CD14-positive monocyte (primary cell): ENCODE measurements at regions not wholly inside any gene's neighbourhood (a gene's known extent, or its start where the extent isn't known, plus 50 kb on each side); places are given as distances from the start of the nearest gene placed in this dataset.
"Not testable (repeated sequence)": the region's sequence is repeated elsewhere in the genome, so short reads cannot be mapped to it uniquely, and the experiment has no call there.

ENCODE experiments used
- DNase-seq, 3 donors: peaks; one replicate each; pipeline ENCODE4 v3.0.0-alpha.2; 2011 to 2022
- H2AFZ ChIP-seq: 2 replicates; pipeline ENCODE4 v1.6.0; 2012; ENCODE audit warnings: mild to moderate bottlenecking, low read depth, low read length, inconsistent platforms; ENCODE audit not compliant: insufficient read depth, poor library complexity, severe bottlenecking
- H3K27ac ChIP-seq, 2 donors: 1 replicate in 1 of 2; 2 replicates in 1 of 2; pipeline ENCODE4 v1.5.1; 2012 to 2013; ENCODE audit warnings: low read length in 2 of 2, control low read depth in 1 of 2, inconsistent platforms in 1 of 2, low read depth in 1 of 2, mild to moderate bottlenecking in 1 of 2
- H3K27me3 ChIP-seq, 2 donors: one replicate each; pipeline versions ENCODE4 v1.6.0 to v1.6.1; 2011 to 2013; ENCODE audit warnings: low read length in 2 of 2; ENCODE audit not compliant: control insufficient read depth in 2 of 2, insufficient read depth in 2 of 2
- H3K36me3 ChIP-seq, 2 donors: replicated peaks in 1 of 2; 1 replicate in 1 of 2; 2 replicates in 1 of 2; pipeline versions ENCODE4 v1.5.1 to v1.6.1; 2012 to 2013; ENCODE audit warnings: low read length in 2 of 2, control low read depth in 1 of 2, inconsistent platforms in 1 of 2, mild to moderate bottlenecking in 1 of 2; ENCODE audit not compliant: insufficient read depth in 2 of 2, control insufficient read depth in 1 of 2
- H3K4me1 ChIP-seq, 2 donors: 1 replicate in 1 of 2; 2 replicates in 1 of 2; pipeline versions ENCODE4 v1.5.1 to v1.6.1; 2012 to 2013; ENCODE audit warnings: low read length in 2 of 2, control low read depth in 1 of 2, inconsistent platforms in 1 of 2, mild to moderate bottlenecking in 1 of 2, moderate library complexity in 1 of 2; ENCODE audit not compliant: insufficient read depth in 2 of 2, control insufficient read depth in 1 of 2
- H3K4me2 ChIP-seq: replicated peaks from 2 replicates; pipeline ENCODE3; 2012; ENCODE audit warnings: low read length, moderate library complexity, mild to moderate bottlenecking; ENCODE audit not compliant: poor library complexity, severe bottlenecking; ENCODE audit errors: extremely low read depth
- H3K4me3 ChIP-seq, 3 experiments: fragments of 200-600 bp in 1 of 3; sonication (generic) in 1 of 3; replicated peaks in 1 of 3; 1 replicate in 2 of 3; 2 replicates in 1 of 3; pipeline ENCODE4 v1.5.1; 2011 to 2013; ENCODE audit warnings: low read length in 3 of 3, mild to moderate bottlenecking in 3 of 3, control low read depth in 2 of 3, low read depth in 2 of 3, inconsistent platforms in 1 of 3, moderate library complexity in 1 of 3
- H3K79me2 ChIP-seq: 2 replicates; pipeline ENCODE4 v1.6.0; 2012; ENCODE audit warnings: mild to moderate bottlenecking, control low read depth, inconsistent platforms, low read length, moderate library complexity; ENCODE audit not compliant: insufficient read depth
- H3K9ac ChIP-seq: 2 replicates; pipeline ENCODE4 v1.6.0; 2017; ENCODE audit warnings: low read length, mild to moderate bottlenecking; ENCODE audit not compliant: insufficient read depth, poor library complexity, severe bottlenecking
- H3K9me3 ChIP-seq, 2 donors: replicated peaks in 1 of 2; 1 replicate in 1 of 2; 2 replicates in 1 of 2; pipeline versions ENCODE4 v1.5.1 to v1.6.1; 2012 to 2013; ENCODE audit warnings: low read length in 2 of 2, control low read depth in 1 of 2; ENCODE audit not compliant: control insufficient read depth in 1 of 2, insufficient read depth in 1 of 2
- H4K20me1 ChIP-seq: 2 replicates; pipeline ENCODE4 v1.6.0; 2012; ENCODE audit warnings: mild to moderate bottlenecking, low read length, control low read depth, moderate library complexity; ENCODE audit not compliant: insufficient read depth
- H3K27ac Mint-ChIP-seq, 7 donors: one replicate each; pipeline ENCODE4 v1.8.0; 2020; ENCODE audit warnings: mild to moderate bottlenecking in 7 of 7, mixed read lengths in 7 of 7, moderate library complexity in 6 of 7, inconsistent platforms in 2 of 7
- H3K27me3 Mint-ChIP-seq, 3 donors: one replicate each; pipeline ENCODE4 v1.8.0; 2021 to 2022; ENCODE audit warnings: low read depth in 3 of 3, mild to moderate bottlenecking in 3 of 3, mixed read lengths in 3 of 3, moderate library complexity in 3 of 3, inconsistent platforms in 1 of 3
- H3K36me3 Mint-ChIP-seq, 2 donors: one replicate each; pipeline ENCODE4 v1.8.0; 2020; ENCODE audit warnings: mixed read lengths in 2 of 2, inconsistent platforms in 1 of 2, mild to moderate bottlenecking in 1 of 2
- H3K4me1 Mint-ChIP-seq: one replicate; pipeline ENCODE4 v1.8.0; 2020; ENCODE audit warnings: mild to moderate bottlenecking, mixed read lengths
- H3K4me3 Mint-ChIP-seq, 2 donors: one replicate each; pipeline ENCODE4 v1.8.0; 2020; ENCODE audit warnings: mild to moderate bottlenecking in 2 of 2, mixed read lengths in 2 of 2, moderate library complexity in 1 of 2
- H3K9me3 Mint-ChIP-seq, 7 donors: one replicate each; pipeline ENCODE4 v1.8.0; 2020 to 2022; ENCODE audit warnings: mixed read lengths in 7 of 7, mild to moderate bottlenecking in 6 of 7, moderate library complexity in 6 of 7, inconsistent platforms in 2 of 7
- CTCF ChIP-seq: fragments of 200-600 bp; IDR thresholded peaks from one replicate; pipeline ENCODE4 v1.8.0; 2022; ENCODE audit warnings: antibody characterized with exemption, mild to moderate bottlenecking
- WGBS: methylation state at CpG from one replicate; pipeline ENCODE4 v1.1.5; 2013; ENCODE audit warnings: missing lambda C conversion rate; ENCODE audit not compliant: insufficient coverage; 5-methylcytosine and 5-hydroxymethylcytosine counted together
- intact Hi-C, 2 donors: fragments of 100-400 bp; cut with micrococcal nuclease; formaldehyde crosslinking; loops; one replicate each; pipeline versions ENCODE4 v1.15.0 to v1.15.1; 2023

GRCh38 chr22:48621085-48621484 is 1206.6 kb downstream of the BRD1 start:
- Histone ChIP-seq H2AFZ (no peak overlapping the region), H3K79me2 (no peaks in the 10 kb centered on the region), H3K4me3 (no peak overlapping the region), H4K20me1 (no peaks in the 10 kb centered on the region), H3K27me3 (no peaks in the 10 kb centered on the region), H3K4me1 (no peaks in the 10 kb centered on the region), H3K4me2 (no peak overlapping the region), H3K36me3 (no peaks in the 10 kb centered on the region), H3K27ac (no peak overlapping the region), H3K9ac (no peak overlapping the region), H3K9me3 (no peaks in the 10 kb centered on the region)
- intact Hi-C loops, result no loop called here
- H3K36me3 Mint-ChIP-seq, result no peaks in the 10 kb centered on the region
- H3K4me1 Mint-ChIP-seq, result no peaks in the 10 kb centered on the region
- TF ChIP-seq CTCF, result no peak
- no peak overlapping the region for H3K4me3 Mint-ChIP-seq
- H3K9me3 Mint-ChIP-seq, result peaks cover 0 to 5% (median 2%) of the 10 kb centered on the region in 7 donors
- DNase-seq, result no peak
- H3K27ac Mint-ChIP-seq, result no peak overlapping the region
- peaks cover 0 to 6% (median 2%) of the 10 kb centered on the region in 3 donors for H3K27me3 Mint-ChIP-seq

- H2AFZ ChIP-seq, H3K36me3 ChIP-seq, H3K36me3 Mint-ChIP-seq, H3K27ac Mint-ChIP-seq, H3K4me3 ChIP-seq, DNase-seq, H3K79me2 ChIP-seq, H3K4me2 ChIP-seq, H3K4me1 Mint-ChIP-seq, intact Hi-C loops, H3K9me3 Mint-ChIP-seq, H4K20me1 ChIP-seq, H3K4me3 Mint-ChIP-seq, H3K4me1 ChIP-seq, H3K27me3 Mint-ChIP-seq, H3K27me3 ChIP-seq, H3K9me3 ChIP-seq, H3K9ac ChIP-seq, H3K27ac ChIP-seq: not testable (repeated sequence)
- no CpG with 5 or more reads among the region's 2 CpGs for WGBS
Measured at GRCh38 chr22:48620460-48620859, 1207.2 kb downstream of the BRD1 start.
